DOHH2 (cell line): ENCODE measurements at regions not wholly inside any gene's neighbourhood (a gene's known extent, or its start where the extent isn't known, plus 50 kb on each side); places are given as distances from the start of the nearest gene placed in this dataset.

Experiments
- CTCF ChIP-seq: fragments of 200-600 bp; sonication (generic); IDR thresholded peaks from one replicate; pipeline ENCODE4 v1.5.1; 2014; ENCODE audit warnings: antibody characterized with exemption, mild to moderate bottlenecking, low read depth, low read length; ENCODE audit not compliant: poor library complexity, severe bottlenecking
- EZH2phosphoT487 ChIP-seq: fragments of 200-600 bp; sonication (generic); IDR thresholded peaks from 2 replicates; pipeline ENCODE4 v1.6.1; 2017; ENCODE audit warnings: borderline replicate concordance, mild to moderate bottlenecking, antibody characterized with exemption, low read length, moderate library complexity, mixed read lengths

GRCh38 chr5:165627548-165628170, 2122.2 kb downstream of the MAT2B start:
- TF ChIP-seq CTCF, result no peak
- no peak for TF ChIP-seq EZH2phosphoT487
